CD4-positive, CD25-positive, alpha-beta regulatory T cell (primary cell): ENCODE measurements at regions not wholly inside any gene's neighbourhood (a gene's known extent, or its start where the extent isn't known, plus 50 kb on each side); places are given as distances from the start of the nearest gene placed in this dataset.

Experiments
- ATAC-seq, 2 donors: fragments of 150-1000 bp; cut with Tn5 transposase; one replicate each; pipeline ENCODE4 v1.10.0; 2021; ENCODE audit warnings: low read depth in 2 of 2, moderate number of reproducible peaks in 2 of 2, moderate library complexity in 1 of 2
- DNase-seq, 3 donors: peaks; one replicate each; pipeline versions ENCODE4 v3.0.0 to v3.0.0-alpha.2; 2012 to 2022; ENCODE audit warnings: mixed read lengths in 1 of 3
- H3K27ac ChIP-seq: one replicate; pipeline ENCODE4 v1.7.0; 2013; ENCODE audit warnings: mild to moderate bottlenecking, low read length; ENCODE audit not compliant: insufficient read depth, poor library complexity, severe bottlenecking
- H3K27me3 ChIP-seq: one replicate; pipeline ENCODE4 v1.7.0; 2013; ENCODE audit warnings: low read length; ENCODE audit not compliant: control insufficient read depth, insufficient read depth
- H3K36me3 ChIP-seq: one replicate; pipeline ENCODE4 v1.7.0; 2013; ENCODE audit warnings: mild to moderate bottlenecking, low read length, moderate library complexity; ENCODE audit not compliant: control insufficient read depth, insufficient read depth
- H3K4me1 ChIP-seq: 2 replicates; pipeline ENCODE4 v1.7.0; 2013; ENCODE audit warnings: mild to moderate bottlenecking, low read length; ENCODE audit not compliant: insufficient read depth, control insufficient read depth, poor library complexity, severe bottlenecking
- H3K4me3 ChIP-seq: one replicate; pipeline ENCODE4 v1.7.0; 2013; ENCODE audit warnings: low read depth, mild to moderate bottlenecking, low read length, moderate library complexity
- H3K9me3 ChIP-seq, 2 experiments: 1 replicate in 1 of 2; 2 replicates in 1 of 2; pipeline ENCODE4 v1.7.0; 2013; ENCODE audit warnings: low read length in 2 of 2, mild to moderate bottlenecking in 1 of 2, moderate library complexity in 1 of 2; ENCODE audit not compliant: control insufficient read depth in 2 of 2
- H3K27ac Mint-ChIP-seq, 3 donors: one replicate each; pipeline ENCODE4 v1.8.0; 2020 to 2022; ENCODE audit warnings: mild to moderate bottlenecking in 3 of 3, mixed read lengths in 3 of 3, moderate library complexity in 2 of 3
- H3K27me3 Mint-ChIP-seq: one replicate; pipeline ENCODE4 v1.8.0; 2022; ENCODE audit warnings: mild to moderate bottlenecking, mixed read lengths
- H3K36me3 Mint-ChIP-seq: one replicate; pipeline ENCODE4 v1.8.0; 2020; ENCODE audit warnings: mixed read lengths
- H3K4me1 Mint-ChIP-seq, 4 donors: one replicate each; pipeline ENCODE4 v1.8.0; 2020 to 2022; ENCODE audit warnings: mixed read lengths in 4 of 4, mild to moderate bottlenecking in 1 of 4
- H3K4me3 Mint-ChIP-seq, 4 donors: one replicate each; pipeline ENCODE4 v1.8.0; 2020 to 2022; ENCODE audit warnings: mild to moderate bottlenecking in 4 of 4, mixed read lengths in 4 of 4, moderate library complexity in 3 of 4
- H3K9me3 Mint-ChIP-seq, 7 donors: one replicate each; pipeline ENCODE4 v1.8.0; 2020 to 2022; ENCODE audit warnings: mixed read lengths in 7 of 7, mild to moderate bottlenecking in 3 of 7, moderate library complexity in 2 of 7

- DNase-seq, result no peak
These were observed 77.2 kb upstream of the PTCHD4 start for GRCh38 chr6:48188158-48188557.

DNA sequence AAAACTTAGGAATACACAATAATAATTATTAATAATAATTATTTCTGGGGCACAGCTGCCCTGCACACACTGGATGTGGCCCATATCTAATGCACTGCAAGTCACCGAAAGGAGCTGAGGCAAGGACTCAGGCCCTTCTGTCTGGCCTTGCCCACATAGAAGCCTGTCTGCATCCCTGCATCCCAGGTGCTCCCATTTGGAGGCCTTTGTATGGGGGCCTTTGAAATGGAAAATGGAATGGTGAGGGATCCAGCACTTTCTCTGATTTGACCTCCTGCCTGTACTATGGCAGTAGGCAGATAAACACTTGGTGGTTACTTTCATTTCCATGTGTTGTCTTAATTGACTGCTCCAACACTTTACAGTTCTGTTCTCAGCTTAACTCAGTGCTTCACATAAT is 75.7 kb upstream of the PTCHD4 start:
- H3K36me3 Mint-ChIP-seq, result no peaks in the 10 kb centered on the region
- no peak for ATAC-seq

More at GRCh38 chr6:48188158-48188557, 77.2 kb upstream of the PTCHD4 start:
- Mint-ChIP-seq H3K27me3 (no peaks in the 10 kb centered on the region), H3K9me3 (peaks cover 0 to 7% (median 3%) of the 10 kb centered on the region in 7 donors), H3K4me1 (no peaks in the 10 kb centered on the region), H3K4me3 (no peak overlapping the region), H3K36me3 (no peaks in the 10 kb centered on the region), H3K27ac (no peak overlapping the region)
- Histone ChIP-seq H3K4me3 (no peak overlapping the region), H3K27me3 (no peaks in the 10 kb centered on the region), H3K27ac (no peak overlapping the region), H3K4me1 (no peaks in the 10 kb centered on the region), H3K9me3 (no peaks in the 10 kb centered on the region), H3K36me3 (no peaks in the 10 kb centered on the region)
- ATAC-seq, result no peak

DNA sequence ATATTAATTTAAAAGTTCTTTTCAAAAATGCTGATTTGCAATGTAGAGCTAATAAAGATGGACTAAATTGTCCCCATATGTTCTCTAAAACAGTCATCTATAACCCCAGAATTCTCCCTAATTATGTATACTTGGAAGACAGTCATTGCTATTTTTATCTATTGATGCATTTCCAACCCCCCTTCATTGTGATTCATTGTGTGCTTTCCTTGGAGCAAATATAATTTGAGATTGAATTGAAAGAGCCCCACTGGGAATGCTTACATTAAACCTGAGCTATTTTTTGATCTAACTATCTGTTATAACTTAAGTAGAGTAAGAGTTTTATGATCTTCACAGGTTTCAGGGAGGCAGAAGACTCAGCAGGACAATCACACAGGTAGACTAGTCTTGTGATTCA is 73.7 kb upstream of the PTCHD4 start:
- H3K4me1 ChIP-seq, result no peaks in the 10 kb centered on the region
- no peaks in the 10 kb centered on the region for H3K9me3 ChIP-seq
- H3K36me3 ChIP-seq, result no peaks in the 10 kb centered on the region
- no peak for ATAC-seq
- H3K4me3 ChIP-seq, result no peak overlapping the region
- H3K27ac Mint-ChIP-seq, result no peak overlapping the region
- no peaks in the 10 kb centered on the region for H3K36me3 Mint-ChIP-seq
- no peaks in the 10 kb centered on the region for H3K27me3 Mint-ChIP-seq
- H3K4me1 Mint-ChIP-seq, result no peaks in the 10 kb centered on the region
- peaks cover 0 to 8% (median 4%) of the 10 kb centered on the region in 7 donors for H3K9me3 Mint-ChIP-seq
- no peak for DNase-seq
- H3K4me3 Mint-ChIP-seq, result no peak overlapping the region
- H3K27me3 ChIP-seq, result no peaks in the 10 kb centered on the region
- H3K27ac ChIP-seq, result no peak overlapping the region

More for the DNA sequence above, 75.7 kb upstream of the PTCHD4 start:
- no peaks in the 10 kb centered on the region for H3K4me1 Mint-ChIP-seq
- no peaks in the 10 kb centered on the region for H3K4me1 ChIP-seq
- no peak overlapping the region for H3K4me3 ChIP-seq
- H3K4me3 Mint-ChIP-seq, result no peak overlapping the region
- no peaks in the 10 kb centered on the region for H3K36me3 ChIP-seq
- no peak for DNase-seq
- H3K27me3 Mint-ChIP-seq, result no peaks in the 10 kb centered on the region
- no peak overlapping the region for H3K27ac ChIP-seq
- H3K27me3 ChIP-seq, result no peaks in the 10 kb centered on the region
- H3K9me3 Mint-ChIP-seq, result peaks cover 0 to 8% (median 3%) of the 10 kb centered on the region in 7 donors
- no peak overlapping the region for H3K27ac Mint-ChIP-seq
- no peaks in the 10 kb centered on the region for H3K9me3 ChIP-seq

- H3K27ac Mint-ChIP-seq, result no peak overlapping the region
- H3K4me3 ChIP-seq, result no peak overlapping the region
- DNase-seq, result no peak
- H3K27me3 Mint-ChIP-seq, result no peaks in the 10 kb centered on the region
- no peak for ATAC-seq
- H3K27me3 ChIP-seq, result no peaks in the 10 kb centered on the region
- no peaks in the 10 kb centered on the region for H3K9me3 ChIP-seq
- H3K36me3 Mint-ChIP-seq, result no peaks in the 10 kb centered on the region
- H3K9me3 Mint-ChIP-seq, result peaks cover 0 to 8% (median 5%) of the 10 kb centered on the region in 7 donors
- no peak overlapping the region for H3K27ac ChIP-seq
- no peak overlapping the region for H3K4me3 Mint-ChIP-seq
- no peaks in the 10 kb centered on the region for H3K4me1 ChIP-seq
- no peaks in the 10 kb centered on the region for H3K36me3 ChIP-seq
- H3K4me1 Mint-ChIP-seq, result no peaks in the 10 kb centered on the region
These were observed 73.0 kb upstream of the PTCHD4 start for GRCh38 chr6:48183811-48184605.

GRCh38 chr6:48183178-48183577 is 72.2 kb upstream of the PTCHD4 start:
- ATAC-seq (no peak), DNase-seq (no peak)
- Mint-ChIP-seq H3K36me3 (no peaks in the 10 kb centered on the region), H3K27me3 (no peaks in the 10 kb centered on the region), H3K4me3 (no peak overlapping the region), H3K9me3 (peaks cover 0 to 6% (median 3%) of the 10 kb centered on the region in 7 donors), H3K4me1 (no peaks in the 10 kb centered on the region), H3K27ac (no peak overlapping the region)
- Histone ChIP-seq H3K27ac (no peak overlapping the region), H3K9me3 (no peaks in the 10 kb centered on the region), H3K4me1 (no peaks in the 10 kb centered on the region), H3K36me3 (no peaks in the 10 kb centered on the region), H3K27me3 (no peaks in the 10 kb centered on the region), H3K4me3 (no peak overlapping the region)

GRCh38 chr6:48178700-48179099 is 67.7 kb upstream of the PTCHD4 start:
- no peaks in the 10 kb centered on the region for H3K4me1 ChIP-seq
- Mint-ChIP-seq H3K36me3 (no peaks in the 10 kb centered on the region), H3K9me3 (peaks cover 0 to 12% (median 2%) of the 10 kb centered on the region in 7 donors), H3K27ac (no peak overlapping the region), H3K4me1 (no peaks in the 10 kb centered on the region), H3K27me3 (no peaks in the 10 kb centered on the region), H3K4me3 (no peak overlapping the region)
- no peaks in the 10 kb centered on the region for H3K36me3 ChIP-seq
- no peak overlapping the region for H3K4me3 ChIP-seq
- DNase-seq (no peak), ATAC-seq (no peak)
- H3K27me3 ChIP-seq, result no peaks in the 10 kb centered on the region
- no peak overlapping the region for H3K27ac ChIP-seq
- H3K9me3 ChIP-seq, result no peaks in the 10 kb centered on the region

GRCh38 chr6:48177786-48178185 is 66.8 kb upstream of the PTCHD4 start:
- H3K27me3 ChIP-seq, result no peaks in the 10 kb centered on the region
- H3K9me3 Mint-ChIP-seq, result peaks cover 0 to 12% (median 2%) of the 10 kb centered on the region in 7 donors
- H3K36me3 ChIP-seq, result no peaks in the 10 kb centered on the region
- no peak for DNase-seq
- H3K4me1 Mint-ChIP-seq, result no peaks in the 10 kb centered on the region
- H3K36me3 Mint-ChIP-seq, result no peaks in the 10 kb centered on the region
- H3K4me1 ChIP-seq, result no peaks in the 10 kb centered on the region
- H3K27ac ChIP-seq, result no peak overlapping the region
- H3K9me3 ChIP-seq, result no peaks in the 10 kb centered on the region
- no peak overlapping the region for H3K27ac Mint-ChIP-seq
- no peak for ATAC-seq
- H3K4me3 Mint-ChIP-seq, result no peak overlapping the region
- H3K27me3 Mint-ChIP-seq, result no peaks in the 10 kb centered on the region
- no peak overlapping the region for H3K4me3 ChIP-seq

GRCh38 chr6:48176645-48177308 is 65.8 kb upstream of the PTCHD4 start:
- H3K4me3 ChIP-seq, result no peak overlapping the region
- Mint-ChIP-seq H3K36me3 (no peaks in the 10 kb centered on the region), H3K27ac (no peak overlapping the region), H3K4me1 (no peaks in the 10 kb centered on the region), H3K27me3 (no peaks in the 10 kb centered on the region), H3K4me3 (no peak overlapping the region), H3K9me3 (peaks cover 0 to 7% (median 2%) of the 10 kb centered on the region in 7 donors)
- ATAC-seq, result no peak
- H3K36me3 ChIP-seq, result no peaks in the 10 kb centered on the region
- H3K27ac ChIP-seq, result no peak overlapping the region
- H3K9me3 ChIP-seq, result no peaks in the 10 kb centered on the region
- H3K27me3 ChIP-seq, result no peaks in the 10 kb centered on the region
- no peak for DNase-seq
- no peaks in the 10 kb centered on the region for H3K4me1 ChIP-seq
